Epithelial cell of proximal tubule (primary cell): ENCODE measurements at regions not wholly inside any gene's neighbourhood (a gene's known extent, or its start where the extent isn't known, plus 50 kb on each side); places are given as distances from the start of the nearest gene placed in this dataset.

Experiments
- DNase-seq: peaks from one replicate; pipeline ENCODE4 v3.0.0-alpha.2; 2011; ENCODE audit warnings: low read depth
- H3K4me3 ChIP-seq: 2 replicates; pipeline ENCODE4 v1.5.1; 2011; ENCODE audit warnings: low read depth, mild to moderate bottlenecking, low read length
- TF ChIP-seq, protein P1 (sequence below): conservative IDR thresholded peaks from 2 replicates; pipeline ENCODE4 v1.5.1; 2012; ENCODE audit warnings: low read depth, mild to moderate bottlenecking, low read length

DNA sequence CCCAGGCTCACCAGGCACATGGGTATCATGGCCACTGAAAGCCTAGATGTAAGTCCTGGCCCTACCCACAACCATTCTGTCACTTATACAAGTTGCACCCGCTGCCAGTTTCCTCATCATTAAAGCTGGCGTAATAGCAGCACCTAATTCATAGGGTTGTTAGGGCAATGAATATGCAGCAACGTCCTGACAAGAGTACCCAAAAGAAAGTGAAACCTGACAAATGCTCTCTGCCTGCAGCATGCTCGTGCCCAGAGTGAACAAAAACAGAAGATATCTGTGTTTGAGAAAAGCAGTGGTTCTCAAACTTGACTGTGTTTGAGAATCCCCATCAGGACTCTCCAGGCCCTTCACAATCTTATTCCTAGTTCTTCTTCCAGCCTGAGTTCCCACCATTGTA is 632.4 kb downstream of the SEMA5A start:
- DNase-seq, result no peak
- no peak overlapping the region for H3K4me3 ChIP-seq
- TF ChIP-seq, protein P1, sequence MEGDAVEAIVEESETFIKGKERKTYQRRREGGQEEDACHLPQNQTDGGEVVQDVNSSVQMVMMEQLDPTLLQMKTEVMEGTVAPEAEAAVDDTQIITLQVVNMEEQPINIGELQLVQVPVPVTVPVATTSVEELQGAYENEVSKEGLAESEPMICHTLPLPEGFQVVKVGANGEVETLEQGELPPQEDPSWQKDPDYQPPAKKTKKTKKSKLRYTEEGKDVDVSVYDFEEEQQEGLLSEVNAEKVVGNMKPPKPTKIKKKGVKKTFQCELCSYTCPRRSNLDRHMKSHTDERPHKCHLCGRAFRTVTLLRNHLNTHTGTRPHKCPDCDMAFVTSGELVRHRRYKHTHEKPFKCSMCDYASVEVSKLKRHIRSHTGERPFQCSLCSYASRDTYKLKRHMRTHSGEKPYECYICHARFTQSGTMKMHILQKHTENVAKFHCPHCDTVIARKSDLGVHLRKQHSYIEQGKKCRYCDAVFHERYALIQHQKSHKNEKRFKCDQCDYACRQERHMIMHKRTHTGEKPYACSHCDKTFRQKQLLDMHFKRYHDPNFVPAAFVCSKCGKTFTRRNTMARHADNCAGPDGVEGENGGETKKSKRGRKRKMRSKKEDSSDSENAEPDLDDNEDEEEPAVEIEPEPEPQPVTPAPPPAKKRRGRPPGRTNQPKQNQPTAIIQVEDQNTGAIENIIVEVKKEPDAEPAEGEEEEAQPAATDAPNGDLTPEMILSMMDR, result no peak

DNA sequence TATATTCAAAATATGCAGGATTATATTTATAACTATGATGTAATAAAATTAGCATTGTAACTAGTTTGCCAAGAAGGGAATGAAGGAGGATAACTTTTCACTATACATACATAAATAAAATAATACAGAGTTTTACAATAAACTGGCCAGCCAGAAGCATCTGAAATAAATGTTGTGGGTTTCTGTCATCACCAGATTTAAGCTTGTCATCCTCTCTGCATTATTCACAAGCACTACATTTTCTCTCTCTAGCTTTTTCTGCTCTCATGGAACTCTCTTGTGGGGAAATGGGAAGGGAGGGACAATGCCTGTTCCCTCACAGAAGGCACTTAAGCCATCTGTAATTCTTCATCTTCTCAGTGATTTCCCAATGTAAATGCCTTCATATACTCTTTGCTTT is 626.8 kb downstream of the SEMA5A start:
- H3K4me3 ChIP-seq, result no peak overlapping the region
- DNase-seq, result no peak
- TF ChIP-seq, protein P1, result no peak

DNA sequence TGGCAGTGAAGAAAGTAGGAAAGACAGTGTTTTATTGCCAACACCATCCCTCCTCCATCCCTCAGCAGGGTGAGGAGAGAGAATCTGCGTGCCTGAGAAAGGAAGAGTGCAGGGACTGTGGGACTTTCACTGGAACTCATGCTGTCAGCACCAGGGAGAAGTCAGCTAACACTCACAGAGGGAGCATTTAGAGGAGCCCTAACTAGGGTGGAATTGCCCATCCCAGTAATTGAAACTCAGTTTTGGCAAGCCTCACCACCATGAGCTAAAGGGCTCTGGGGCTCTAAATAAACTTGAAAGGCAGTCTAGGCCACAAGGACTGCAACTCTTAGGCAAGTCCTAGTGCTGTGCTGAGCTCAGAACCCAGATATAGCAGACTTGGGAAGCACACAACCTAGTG is 622.3 kb downstream of the SEMA5A start:
- no peak overlapping the region for H3K4me3 ChIP-seq
- no peak for DNase-seq
- TF ChIP-seq, protein P1, result no peak

DNA sequence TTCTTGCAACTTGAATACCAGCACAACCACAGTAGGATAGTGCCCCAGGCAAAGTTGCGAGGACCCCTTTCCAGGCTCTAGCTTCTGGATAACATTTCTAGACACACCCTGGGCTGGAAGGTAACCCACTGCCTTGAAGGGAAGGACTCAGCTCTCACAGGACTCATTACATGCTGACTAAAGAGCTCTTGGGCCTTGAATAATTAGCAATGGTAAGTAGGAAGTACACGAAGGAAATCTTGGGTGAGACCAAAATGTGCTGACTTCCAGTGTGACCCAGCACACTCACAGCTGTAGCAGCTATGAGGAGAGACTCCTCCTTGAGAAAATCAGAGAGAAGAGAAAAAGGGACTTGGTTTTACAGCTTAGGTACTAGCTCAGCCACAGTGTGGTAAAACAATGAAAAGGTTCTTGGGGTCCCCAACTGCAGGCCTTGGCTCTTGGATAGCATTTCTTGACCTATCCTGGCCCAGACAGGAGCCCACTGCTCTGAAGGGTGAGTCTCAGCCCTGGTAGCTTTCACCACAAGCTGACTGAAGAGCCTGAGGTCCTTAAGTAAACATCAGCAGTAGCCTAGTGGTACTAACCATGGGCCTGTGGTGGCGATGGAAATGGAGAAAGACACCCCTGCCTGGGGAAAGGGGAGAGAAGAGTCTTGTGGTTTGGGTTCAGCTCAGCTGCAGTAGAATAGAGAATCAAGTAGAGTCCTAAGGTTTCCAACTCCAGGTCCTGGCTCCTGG is 621.7 kb downstream of the SEMA5A start:
- H3K4me3 ChIP-seq, result no peak overlapping the region
- TF ChIP-seq, protein P1, result no peak
- DNase-seq, result no peak

DNA sequence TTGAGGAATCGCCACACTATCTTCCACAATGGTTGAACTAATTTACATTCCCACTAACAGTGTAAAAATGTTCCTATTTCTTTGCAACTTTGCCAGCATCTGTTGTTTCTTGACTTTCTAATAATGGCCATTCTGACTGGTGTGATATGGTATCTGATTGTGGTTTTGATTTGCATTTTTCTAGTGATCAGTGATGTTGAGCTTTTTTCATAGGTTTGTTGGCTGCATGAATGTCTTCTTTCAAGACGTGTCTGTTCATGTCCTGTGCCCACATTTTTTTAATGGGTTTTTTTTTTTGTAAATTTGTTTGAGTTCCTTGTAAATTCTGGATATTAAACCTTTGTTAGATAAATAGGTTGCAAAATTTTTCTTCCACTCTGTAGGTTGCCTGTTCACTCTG is 615.9 kb downstream of the SEMA5A start:
- H3K4me3 ChIP-seq, result no peak overlapping the region
- TF ChIP-seq, protein P1, result no peak
- DNase-seq, result no peak

DNA sequence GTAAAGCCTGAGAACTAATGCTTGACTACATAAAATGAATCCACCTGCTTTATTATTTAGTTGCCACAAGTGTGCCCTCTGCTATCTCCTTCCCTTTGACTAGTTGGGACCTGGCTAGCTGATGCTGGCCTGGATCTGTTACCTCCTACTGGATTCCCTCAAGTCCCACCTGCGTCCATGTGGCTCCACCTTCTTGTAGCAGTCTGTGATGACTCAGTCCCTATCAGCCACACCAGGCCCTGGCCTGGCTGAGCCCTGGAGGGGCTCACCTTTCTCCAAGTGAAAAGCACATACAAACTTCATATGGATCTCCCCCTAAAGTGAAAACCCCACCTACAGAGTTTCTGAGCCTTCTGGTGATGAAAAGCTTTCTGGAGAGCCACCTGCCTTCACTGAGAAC is 611.4 kb downstream of the SEMA5A start:
- no peak for DNase-seq
- H3K4me3 ChIP-seq, result no peak overlapping the region
- TF ChIP-seq, protein P1, result no peak

DNA sequence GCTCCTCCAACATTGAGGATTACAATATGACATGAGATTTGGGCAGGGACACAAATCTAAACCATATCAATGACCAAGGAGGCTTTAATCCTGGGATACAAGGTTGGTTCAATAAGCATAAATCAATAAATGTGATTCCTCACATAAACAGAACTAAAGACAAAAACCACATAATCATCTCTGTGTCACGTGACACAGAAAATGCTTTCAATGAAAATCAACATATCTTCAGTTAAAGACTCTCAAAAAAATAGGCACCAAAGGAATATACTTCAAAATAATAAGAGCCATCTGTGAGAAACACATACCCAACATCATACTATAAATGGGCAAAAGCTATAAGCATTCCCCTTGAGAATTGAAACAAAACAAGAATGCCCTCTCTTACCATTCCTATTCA is 604.9 kb downstream of the SEMA5A start:
- H3K4me3 ChIP-seq, result no peak overlapping the region
- no peak for DNase-seq
- TF ChIP-seq, protein P1, result no peak
